ENCODE measurements at regions not wholly inside any gene's neighbourhood (a gene's known extent, or its start where the extent isn't known, plus 50 kb on each side); places are given as distances from the start of the nearest gene placed in this dataset.

GRCh38 chr20:24164360-24164759, 175.8 kb upstream of the GGTLC1 start:
- H3K4me1 ChIP-seq = no peaks in the 10 kb centered on the region
- CTCF ChIA-PET = interaction anchor here (0.8 to 1.6 kb wide), 4 partner anchors 12 to 570 kb away, joined by 3 to 9 read pairs (median 5); no protein-coding TSS in a partner anchor
- TF ChIP-seq RAD21 (conservative IDR thresholded peaks at IDR 0.05 in 1 of 2, IDR thresholded peaks at IDR 0.05 in 1 of 2) = peak; percentile 69 to 77
- TF ChIP-seq FOSB (CRISPR knock-in tag; IDR thresholded peaks at IDR 0.05) = no peak
- no peak for TF ChIP-seq HES2 (IDR thresholded peaks at IDR 0.05)
- TF ChIP-seq, protein P1, sequence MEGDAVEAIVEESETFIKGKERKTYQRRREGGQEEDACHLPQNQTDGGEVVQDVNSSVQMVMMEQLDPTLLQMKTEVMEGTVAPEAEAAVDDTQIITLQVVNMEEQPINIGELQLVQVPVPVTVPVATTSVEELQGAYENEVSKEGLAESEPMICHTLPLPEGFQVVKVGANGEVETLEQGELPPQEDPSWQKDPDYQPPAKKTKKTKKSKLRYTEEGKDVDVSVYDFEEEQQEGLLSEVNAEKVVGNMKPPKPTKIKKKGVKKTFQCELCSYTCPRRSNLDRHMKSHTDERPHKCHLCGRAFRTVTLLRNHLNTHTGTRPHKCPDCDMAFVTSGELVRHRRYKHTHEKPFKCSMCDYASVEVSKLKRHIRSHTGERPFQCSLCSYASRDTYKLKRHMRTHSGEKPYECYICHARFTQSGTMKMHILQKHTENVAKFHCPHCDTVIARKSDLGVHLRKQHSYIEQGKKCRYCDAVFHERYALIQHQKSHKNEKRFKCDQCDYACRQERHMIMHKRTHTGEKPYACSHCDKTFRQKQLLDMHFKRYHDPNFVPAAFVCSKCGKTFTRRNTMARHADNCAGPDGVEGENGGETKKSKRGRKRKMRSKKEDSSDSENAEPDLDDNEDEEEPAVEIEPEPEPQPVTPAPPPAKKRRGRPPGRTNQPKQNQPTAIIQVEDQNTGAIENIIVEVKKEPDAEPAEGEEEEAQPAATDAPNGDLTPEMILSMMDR (IDR thresholded peaks at IDR 0.05) = peak; percentile 62
- no peak for TF ChIP-seq ZC3H11A (IDR thresholded peaks at IDR 0.05)
- TF ChIP-seq SMC3 (IDR thresholded peaks at IDR 0.05) = peak; percentile 67
- no peak for TF ChIP-seq EP300 (IDR thresholded peaks at IDR 0.05)
- WGBS (ENCODE audit: missing lambda C conversion rate) = 23% methylated on average over 5 of the region's 5 CpGs
- no peak overlapping the region for H3K4me3 ChIP-seq
- DNase-seq (ENCODE audit: low read depth in 1 of 2, low spot score in 1 of 2) = peak; percentile 19 to 24
- H3K4me2 ChIP-seq = no peak overlapping the region
- POLR2A ChIA-PET = no interaction called here
- H3K27ac ChIP-seq = no peak overlapping the region
- no peaks in the 10 kb centered on the region for H3K9me3 ChIP-seq
- FAIRE-seq = no peak
- ATAC-seq = peak in 1 of 2 experiments; percentile 79; a peak in 3 of 6 replicates

- 8% methylated on average over 2 of the region's 2 CpGs for WGBS (ENCODE audit: missing lambda C conversion rate)
- H3K4me1 ChIP-seq = no peaks in the 10 kb centered on the region
- ATAC-seq = no peak
- no peaks in the 10 kb centered on the region for H3K9me3 ChIP-seq
- DNase-seq (ENCODE audit: low read depth in 1 of 2, low spot score in 1 of 2) = no peak
- no peak overlapping the region for H3K4me3 ChIP-seq
- no peak overlapping the region for H3K27ac ChIP-seq
- no peak for TF ChIP-seq CBX8 (IDR thresholded peaks at IDR 0.05)
- TF ChIP-seq FOSL2 (IDR thresholded peaks at IDR 0.05) = no peak
- TF ChIP-seq FOSL2 (CRISPR knock-in tag; IDR thresholded peaks at IDR 0.05) = 0 out of 2 replicates have a peak, but pooled peaks have one; percentile 7
- CTCF ChIA-PET = interaction anchor here (0.9 to 8.1 kb wide), 6 partner anchors 13 to 755 kb away, joined by 3 to 59 read pairs (median 4); no protein-coding TSS in a partner anchor
- POLR2A ChIA-PET = no interaction called here
- H3K4me2 ChIP-seq = no peak overlapping the region
- no peak for FAIRE-seq
These were observed 174.9 kb upstream of the GGTLC1 start for GRCh38 chr20:24163506-24163905.

DNA sequence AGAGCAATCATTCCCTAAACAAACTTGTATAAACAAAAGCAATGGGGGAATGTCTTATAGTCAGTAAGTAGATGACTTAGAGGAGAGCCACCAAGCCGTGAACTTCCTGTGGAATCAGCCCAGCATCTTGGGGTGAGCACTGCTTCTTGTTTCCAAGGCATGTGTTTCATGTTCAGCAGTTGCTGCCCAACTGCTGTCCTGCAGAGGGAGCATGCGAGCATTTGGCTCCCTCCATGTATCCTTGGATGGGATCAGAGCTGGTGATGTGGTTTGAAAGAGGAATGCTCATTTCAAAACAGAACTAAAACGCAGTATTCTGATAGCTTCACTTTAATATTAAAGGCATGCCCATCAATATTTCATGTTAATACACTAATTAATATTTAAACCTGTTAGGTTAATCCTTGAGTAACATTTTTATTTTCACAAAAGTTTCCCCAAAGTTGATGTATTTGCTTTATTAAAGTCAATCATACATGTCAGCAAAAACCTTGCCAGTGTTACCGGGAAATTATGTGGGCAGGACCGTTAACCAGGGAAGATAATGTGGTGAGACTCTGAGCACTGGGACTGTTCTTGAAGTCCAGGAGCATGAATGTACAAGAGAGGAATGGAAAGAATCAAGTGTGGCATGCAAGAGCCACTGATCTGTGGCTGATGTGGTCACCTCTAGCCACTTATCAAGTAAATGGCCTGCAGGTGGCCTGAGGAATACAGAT, 172.1 kb upstream of the GGTLC1 start:
- 4% methylated on average over 5 of the region's 5 CpGs for WGBS (ENCODE audit: missing lambda C conversion rate)
- ChIA-PET CTCF (interaction anchor here (0.6 to 8.1 kb wide), 32 partner anchors 8 to 758 kb away, joined by 3 to 59 read pairs (median 4); no protein-coding TSS in a partner anchor), POLR2A (no interaction called here)
- no peaks in the 10 kb centered on the region for H3K9me3 ChIP-seq
- DNase-seq (ENCODE audit: low read depth in 1 of 2, low spot score in 1 of 2) = peak; percentile 57 to 61
- H3K4me2 ChIP-seq = no peak overlapping the region
- H3K27ac ChIP-seq = no peak overlapping the region
- H3K4me3 ChIP-seq = no peak overlapping the region
- FAIRE-seq = peak; percentile 98
- TF ChIP-seq RAD21 (conservative IDR thresholded peaks at IDR 0.05 in 1 of 2, IDR thresholded peaks at IDR 0.05 in 1 of 2) = peak; percentile 54 to 60; a peak in 4 of 5 replicates
- TF ChIP-seq CBX8 (IDR thresholded peaks at IDR 0.05) = no peak
- no peak for TF ChIP-seq NR3C1 (IDR thresholded peaks at IDR 0.05)
- TF ChIP-seq, protein P1 (IDR thresholded peaks at IDR 0.05) = peak; percentile 64
- no peak for TF ChIP-seq TP53 (CRISPR knock-in tag; IDR thresholded peaks at IDR 0.05)
- TF ChIP-seq SMC3 (IDR thresholded peaks at IDR 0.05) = peak; percentile 69
- no peak for TF ChIP-seq EHF (CRISPR knock-in tag; IDR thresholded peaks at IDR 0.05)
- no peak for TF ChIP-seq NPAS2 (CRISPR knock-in tag; IDR thresholded peaks at IDR 0.05; ENCODE audit: borderline replicate concordance)
- H3K4me1 ChIP-seq = no peaks in the 10 kb centered on the region
- ATAC-seq = peak; percentile 83 to 95; a peak in 5 of 6 replicates

Data from A549 (cell line).